MM.1S (cell line): ENCODE measurements at regions not wholly inside any gene's neighbourhood (a gene's known extent, or its start where the extent isn't known, plus 50 kb on each side); places are given as distances from the start of the nearest gene placed in this dataset.

ENCODE experiments used
- CTCF ChIP-seq: fragments of 300-600 bp; sonication (generic); IDR thresholded peaks from 2 replicates; pipeline ENCODE4 v1.5.1; 2016; ENCODE audit warnings: antibody characterized with exemption, low read length, mixed read lengths
- EZH2 ChIP-seq: fragments of 300-600 bp; sonication (generic); optimal IDR thresholded peaks from 2 replicates; pipeline ENCODE3; 2017; ENCODE audit warnings: low read depth, mild to moderate bottlenecking, antibody characterized with exemption, low read length, mixed read lengths

- no peak for TF ChIP-seq CTCF
- TF ChIP-seq EZH2: no peak
These were observed 563.5 kb downstream of the PRR16 start for GRCh38 chr5:121027636-121028035.
